ENCODE measurements at regions not wholly inside any gene's neighbourhood (a gene's known extent, or its start where the extent isn't known, plus 50 kb on each side); places are given as distances from the start of the nearest gene placed in this dataset.

DNA sequence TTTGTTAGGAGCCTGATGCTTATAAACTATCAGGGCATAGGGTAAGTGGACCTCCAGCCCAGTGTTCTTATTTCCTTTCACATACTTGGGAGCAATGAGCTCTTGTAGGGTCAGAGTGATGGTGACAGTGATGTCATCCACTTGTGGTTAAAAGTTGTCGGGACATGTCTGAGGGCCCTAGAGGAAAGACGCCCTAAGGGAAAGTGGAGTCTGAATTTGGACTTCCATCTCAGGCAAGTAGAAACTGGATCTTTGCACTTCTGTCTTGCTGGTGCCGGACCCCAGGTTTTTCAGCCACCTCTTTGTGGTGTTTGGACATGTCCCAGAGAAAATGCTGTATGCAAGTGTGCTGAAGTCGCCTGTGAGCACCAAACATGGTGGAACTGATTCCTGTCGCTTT is 900.5 kb downstream of the C6orf118 start:
- TF ChIP-seq TCF12 (IDR thresholded peaks at IDR 0.05; ENCODE audit: low read depth) (no peak), EP300 (IDR thresholded peaks at IDR 0.05; ENCODE audit: borderline replicate concordance) (no peak), EGR1 (IDR thresholded peaks at IDR 0.05) (no peak), NFIC (IDR thresholded peaks at IDR 0.05) (no peak), RAD21 (IDR thresholded peaks at IDR 0.05; ENCODE audit: low read depth) (no peak), CEBPB (IDR thresholded peaks at IDR 0.05) (no peak), FOXM1 (IDR thresholded peaks at IDR 0.05; ENCODE audit: borderline replicate concordance, low read depth) (no peak), TEAD4 (IDR thresholded peaks at IDR 0.05) (no peak), TAF1 (IDR thresholded peaks at IDR 0.05; ENCODE audit: low read depth) (no peak), ZBTB7A (IDR thresholded peaks at IDR 0.05; ENCODE audit: low read depth) (no peak), YY1 (IDR thresholded peaks at IDR 0.05; ENCODE audit: low read depth) (no peak), CREB1 (IDR thresholded peaks at IDR 0.05; ENCODE audit: low read depth) (no peak)
- TF ChIP-seq, protein P1, sequence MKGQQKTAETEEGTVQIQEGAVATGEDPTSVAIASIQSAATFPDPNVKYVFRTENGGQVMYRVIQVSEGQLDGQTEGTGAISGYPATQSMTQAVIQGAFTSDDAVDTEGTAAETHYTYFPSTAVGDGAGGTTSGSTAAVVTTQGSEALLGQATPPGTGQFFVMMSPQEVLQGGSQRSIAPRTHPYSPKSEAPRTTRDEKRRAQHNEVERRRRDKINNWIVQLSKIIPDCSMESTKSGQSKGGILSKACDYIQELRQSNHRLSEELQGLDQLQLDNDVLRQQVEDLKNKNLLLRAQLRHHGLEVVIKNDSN (IDR thresholded peaks at IDR 0.05): no peak
- TF ChIP-seq, protein P2, sequence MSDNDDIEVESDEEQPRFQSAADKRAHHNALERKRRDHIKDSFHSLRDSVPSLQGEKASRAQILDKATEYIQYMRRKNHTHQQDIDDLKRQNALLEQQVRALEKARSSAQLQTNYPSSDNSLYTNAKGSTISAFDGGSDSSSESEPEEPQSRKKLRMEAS (IDR thresholded peaks at IDR 0.05): no peak
- TF ChIP-seq, protein P3, sequence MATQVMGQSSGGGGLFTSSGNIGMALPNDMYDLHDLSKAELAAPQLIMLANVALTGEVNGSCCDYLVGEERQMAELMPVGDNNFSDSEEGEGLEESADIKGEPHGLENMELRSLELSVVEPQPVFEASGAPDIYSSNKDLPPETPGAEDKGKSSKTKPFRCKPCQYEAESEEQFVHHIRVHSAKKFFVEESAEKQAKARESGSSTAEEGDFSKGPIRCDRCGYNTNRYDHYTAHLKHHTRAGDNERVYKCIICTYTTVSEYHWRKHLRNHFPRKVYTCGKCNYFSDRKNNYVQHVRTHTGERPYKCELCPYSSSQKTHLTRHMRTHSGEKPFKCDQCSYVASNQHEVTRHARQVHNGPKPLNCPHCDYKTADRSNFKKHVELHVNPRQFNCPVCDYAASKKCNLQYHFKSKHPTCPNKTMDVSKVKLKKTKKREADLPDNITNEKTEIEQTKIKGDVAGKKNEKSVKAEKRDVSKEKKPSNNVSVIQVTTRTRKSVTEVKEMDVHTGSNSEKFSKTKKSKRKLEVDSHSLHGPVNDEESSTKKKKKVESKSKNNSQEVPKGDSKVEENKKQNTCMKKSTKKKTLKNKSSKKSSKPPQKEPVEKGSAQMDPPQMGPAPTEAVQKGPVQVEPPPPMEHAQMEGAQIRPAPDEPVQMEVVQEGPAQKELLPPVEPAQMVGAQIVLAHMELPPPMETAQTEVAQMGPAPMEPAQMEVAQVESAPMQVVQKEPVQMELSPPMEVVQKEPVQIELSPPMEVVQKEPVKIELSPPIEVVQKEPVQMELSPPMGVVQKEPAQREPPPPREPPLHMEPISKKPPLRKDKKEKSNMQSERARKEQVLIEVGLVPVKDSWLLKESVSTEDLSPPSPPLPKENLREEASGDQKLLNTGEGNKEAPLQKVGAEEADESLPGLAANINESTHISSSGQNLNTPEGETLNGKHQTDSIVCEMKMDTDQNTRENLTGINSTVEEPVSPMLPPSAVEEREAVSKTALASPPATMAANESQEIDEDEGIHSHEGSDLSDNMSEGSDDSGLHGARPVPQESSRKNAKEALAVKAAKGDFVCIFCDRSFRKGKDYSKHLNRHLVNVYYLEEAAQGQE (IDR thresholded peaks at IDR 0.05; ENCODE audit: low read depth): no peak

GRCh38 chr6:164404812-164405488 is 904.5 kb downstream of the C6orf118 start:
- TF ChIP-seq, protein P1 (IDR thresholded peaks at IDR 0.05): no peak
- TF ChIP-seq CREB1 (IDR thresholded peaks at IDR 0.05; ENCODE audit: low read depth): no peak

DNA sequence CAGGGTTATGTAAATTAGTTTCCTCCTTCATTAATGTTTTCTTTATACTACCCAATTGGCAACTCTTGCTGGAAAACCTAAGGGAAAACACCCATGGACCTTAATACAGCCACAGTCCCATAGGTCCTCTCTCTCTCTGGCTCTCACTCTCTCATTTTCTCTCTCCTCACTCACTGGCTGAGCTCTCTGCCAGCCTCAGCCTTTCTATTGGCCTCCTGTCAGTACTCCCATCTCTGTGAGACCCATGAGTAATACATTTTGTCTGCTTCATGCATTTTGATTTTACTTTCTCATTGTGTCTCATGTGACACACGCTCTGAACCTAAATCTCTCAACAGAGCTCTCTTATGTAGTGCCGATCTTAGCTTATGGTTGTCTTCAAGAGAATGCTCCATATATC is 907.5 kb downstream of the C6orf118 start:
- no peak for TF ChIP-seq CREB1 (IDR thresholded peaks at IDR 0.05; ENCODE audit: low read depth)
- TF ChIP-seq RAD21 (IDR thresholded peaks at IDR 0.05; ENCODE audit: low read depth): no peak
- TF ChIP-seq, protein P3 (IDR thresholded peaks at IDR 0.05; ENCODE audit: low read depth): no peak

- no peak for TF ChIP-seq CREB1 (IDR thresholded peaks at IDR 0.05; ENCODE audit: low read depth)
- TF ChIP-seq FOXM1 (IDR thresholded peaks at IDR 0.05; ENCODE audit: borderline replicate concordance, low read depth): no peak
- TF ChIP-seq TEAD4 (IDR thresholded peaks at IDR 0.05): no peak
- TF ChIP-seq, protein P3 (IDR thresholded peaks at IDR 0.05; ENCODE audit: low read depth): no peak
- no peak for TF ChIP-seq EGR1 (IDR thresholded peaks at IDR 0.05)
- no peak for TF ChIP-seq TCF12 (IDR thresholded peaks at IDR 0.05; ENCODE audit: low read depth)
- TF ChIP-seq, protein P2 (IDR thresholded peaks at IDR 0.05): no peak
- no peak for TF ChIP-seq EP300 (IDR thresholded peaks at IDR 0.05; ENCODE audit: borderline replicate concordance)
- TF ChIP-seq RAD21 (IDR thresholded peaks at IDR 0.05; ENCODE audit: low read depth): no peak
- TF ChIP-seq CEBPB (IDR thresholded peaks at IDR 0.05): no peak
- TF ChIP-seq ZBTB7A (IDR thresholded peaks at IDR 0.05; ENCODE audit: low read depth): no peak
- TF ChIP-seq NFIC (IDR thresholded peaks at IDR 0.05): no peak
- TF ChIP-seq TAF1 (IDR thresholded peaks at IDR 0.05; ENCODE audit: low read depth): no peak
- TF ChIP-seq YY1 (IDR thresholded peaks at IDR 0.05; ENCODE audit: low read depth): no peak
- TF ChIP-seq, protein P1 (IDR thresholded peaks at IDR 0.05): no peak
These were observed 910.8 kb downstream of the C6orf118 start for GRCh38 chr6:164398647-164399046.
